Mucosa of descending colon (tissue), 3 donors: ENCODE measurements at regions not wholly inside any gene's neighbourhood (a gene's known extent, or its start where the extent isn't known, plus 50 kb on each side); places are given as distances from the start of the nearest gene placed in this dataset.

ENCODE experiments used
- ATAC-seq: fragments of 200-7000 bp; cut with Tn5 transposase; one replicate; pipeline ENCODE4 v1.9.1; 2020; ENCODE audit warnings: mild to moderate bottlenecking, moderate library complexity
- DNase-seq, 3 donors: peaks; one replicate each; pipeline ENCODE4 v3.0.0-alpha.2; 2020
- H3K36me3 ChIP-seq: fragments of 200-600 bp; one replicate; pipeline ENCODE4 v1.8.0; 2021; ENCODE audit warnings: low read depth, mild to moderate bottlenecking
- H3K4me1 ChIP-seq: fragments of 200-600 bp; one replicate; pipeline ENCODE4 v1.8.0; 2021; ENCODE audit warnings: low read depth, mild to moderate bottlenecking
- H3K4me3 ChIP-seq: fragments of 200-600 bp; one replicate; pipeline ENCODE4 v1.8.0; 2021; ENCODE audit warnings: mild to moderate bottlenecking
- H3K9me3 ChIP-seq: fragments of 200-600 bp; one replicate; pipeline ENCODE4 v1.8.0; 2021; ENCODE audit warnings: mild to moderate bottlenecking
- CTCF ChIP-seq: fragments of 200-600 bp; IDR thresholded peaks from one replicate; pipeline ENCODE4 v1.8.0; 2022; ENCODE audit warnings: antibody characterized with exemption, mild to moderate bottlenecking
- intact Hi-C, 2 donors: fragments of 100-400 bp; cut with DNase I in 1 of 2; cut with micrococcal nuclease in 1 of 2; formaldehyde crosslinking; loops; one replicate each; pipeline versions ENCODE4 v1.11.0 to v1.11.1; 2022; cut with DNase I, micrococcal nuclease
- donor health status: DM: no; HTN: no; CAD: no; lungs with moderate emphysema.
- donor health status: DM: no; HTN: no; CAD: no.
- donor health status: DM: no; HTN: yes; CAD: no.

DNA sequence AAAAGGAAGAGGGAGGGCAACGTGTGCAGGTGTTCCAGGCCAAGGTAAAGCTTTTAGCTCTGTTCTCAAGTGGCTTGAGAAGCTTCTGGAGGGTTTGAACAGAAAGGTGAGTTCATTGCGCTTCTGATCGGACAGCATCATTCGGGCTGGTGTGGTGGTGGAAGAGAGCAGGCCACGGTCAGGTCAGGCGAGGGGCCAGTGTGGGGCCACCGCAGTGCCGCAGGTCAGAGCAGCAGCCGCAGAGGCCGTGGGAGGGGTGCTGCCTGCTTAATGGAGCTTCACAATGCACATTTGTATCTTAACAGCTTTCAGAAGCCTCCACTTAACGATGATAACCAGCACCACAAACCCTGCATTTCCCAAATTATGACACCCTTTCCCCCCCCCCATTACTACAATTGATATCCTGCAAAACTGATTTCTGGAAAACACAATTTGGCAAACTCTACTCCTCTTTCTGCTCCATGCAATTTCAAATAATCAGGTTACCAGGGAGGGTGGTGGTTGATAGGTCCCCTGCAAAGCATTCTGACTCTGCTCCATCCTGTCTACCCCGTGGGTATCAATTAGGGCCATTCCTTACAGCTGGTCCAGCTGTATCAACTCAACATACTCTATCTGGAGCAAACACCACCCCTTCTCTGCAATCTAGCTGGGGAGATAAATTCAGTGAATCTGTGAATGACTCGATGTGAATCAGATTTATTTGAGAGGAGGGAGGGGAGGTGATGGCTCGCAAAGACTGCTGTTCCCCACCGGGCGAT is 162.9 kb downstream of the ACTR3B start:
- intact Hi-C loops: no loop called here
- no peak for TF ChIP-seq CTCF
- no peaks in the 10 kb centered on the region for H3K36me3 ChIP-seq
- H3K4me3 ChIP-seq: no peak overlapping the region
- DNase-seq (no peak), ATAC-seq (no peak)
- H3K9me3 ChIP-seq: no peaks in the 10 kb centered on the region
- H3K4me1 ChIP-seq: peaks cover 3% of the 10 kb centered on the region

DNA sequence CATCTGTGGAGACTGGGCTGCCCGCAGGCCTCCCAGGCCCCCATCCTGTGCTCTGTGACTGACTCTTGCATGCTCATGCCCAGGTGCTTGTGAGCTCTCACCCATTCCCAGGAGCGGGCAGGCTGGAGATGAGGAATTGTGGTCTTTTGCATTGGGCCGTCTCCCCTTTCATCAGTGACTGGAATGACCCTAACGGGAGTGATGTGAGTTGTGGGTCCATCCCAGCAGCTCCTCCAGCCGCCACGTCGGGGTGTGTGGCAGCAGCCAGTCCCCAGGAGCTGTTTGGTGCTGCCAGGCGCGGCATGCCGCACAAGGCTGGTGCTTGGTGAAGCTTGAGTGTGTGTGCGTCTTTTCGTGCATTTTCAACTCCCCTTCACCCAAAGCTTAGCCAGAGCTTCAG is 164.2 kb downstream of the ACTR3B start:
- H3K4me3 ChIP-seq: no peak overlapping the region
- TF ChIP-seq CTCF: no peak
- DNase-seq (no peak), ATAC-seq (no peak)
- no peaks in the 10 kb centered on the region for H3K9me3 ChIP-seq
- intact Hi-C loops: no loop called here
- no peaks in the 10 kb centered on the region for H3K36me3 ChIP-seq
- peaks cover 3% of the 10 kb centered on the region for H3K4me1 ChIP-seq

GRCh38 chr7:152924238-152924637 is 164.7 kb downstream of the ACTR3B start:
- DNase-seq (no peak), ATAC-seq (no peak)
- no peak for TF ChIP-seq CTCF
- Histone ChIP-seq H3K36me3 (no peaks in the 10 kb centered on the region), H3K4me3 (no peak overlapping the region), H3K4me1 (peaks cover 3% of the 10 kb centered on the region), H3K9me3 (no peaks in the 10 kb centered on the region)
- intact Hi-C loops: no loop called here

DNA sequence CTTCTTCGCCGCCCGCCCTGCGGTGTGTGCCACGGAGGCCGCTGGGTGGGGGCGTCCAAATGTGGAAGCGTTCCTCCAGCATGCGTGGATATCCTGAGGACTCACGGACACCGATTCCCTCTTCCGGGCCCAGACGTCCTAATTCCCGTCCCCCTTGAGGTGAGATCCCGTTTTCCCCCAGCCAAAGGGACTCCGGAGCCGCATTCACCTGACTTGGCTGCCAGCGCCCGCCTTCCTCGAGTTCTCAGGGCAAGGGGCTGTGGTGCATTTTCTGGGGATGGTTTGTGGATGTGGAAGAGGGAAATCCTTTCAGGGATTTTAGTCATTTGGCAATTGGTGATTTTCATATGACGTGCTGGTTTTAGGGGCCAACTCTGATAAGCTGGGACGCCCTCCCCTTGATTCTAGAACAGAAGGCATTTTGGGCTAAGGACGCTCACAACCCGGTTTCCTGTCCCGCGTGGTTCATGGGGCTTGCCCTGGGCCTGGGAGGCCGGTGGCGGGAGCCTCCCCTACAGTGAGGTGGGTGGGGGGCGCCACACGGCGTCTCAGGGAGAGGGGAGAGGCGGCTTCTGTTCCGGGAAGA is 165.4 kb downstream of the ACTR3B start:
- intact Hi-C loops: no loop called here
- TF ChIP-seq CTCF: no peak
- Histone ChIP-seq H3K4me3 (no peak overlapping the region), H3K4me1 (peaks cover 3% of the 10 kb centered on the region), H3K36me3 (no peaks in the 10 kb centered on the region), H3K9me3 (no peaks in the 10 kb centered on the region)
- no peak for DNase-seq
- no peak for ATAC-seq

GRCh38 chr7:152925412-152926147 is 166.0 kb downstream of the ACTR3B start:
- Histone ChIP-seq H3K4me3 (no peak overlapping the region), H3K4me1 (peaks cover 3% of the 10 kb centered on the region), H3K9me3 (no peaks in the 10 kb centered on the region), H3K36me3 (no peaks in the 10 kb centered on the region)
- intact Hi-C loops: no loop called here
- no peak for DNase-seq
- ATAC-seq: peak; percentile 20
- TF ChIP-seq CTCF: no peak
